ENCODE measurements at regions not wholly inside any gene's neighbourhood (a gene's known extent, or its start where the extent isn't known, plus 50 kb on each side); places are given as distances from the start of the nearest gene placed in this dataset.

DNA sequence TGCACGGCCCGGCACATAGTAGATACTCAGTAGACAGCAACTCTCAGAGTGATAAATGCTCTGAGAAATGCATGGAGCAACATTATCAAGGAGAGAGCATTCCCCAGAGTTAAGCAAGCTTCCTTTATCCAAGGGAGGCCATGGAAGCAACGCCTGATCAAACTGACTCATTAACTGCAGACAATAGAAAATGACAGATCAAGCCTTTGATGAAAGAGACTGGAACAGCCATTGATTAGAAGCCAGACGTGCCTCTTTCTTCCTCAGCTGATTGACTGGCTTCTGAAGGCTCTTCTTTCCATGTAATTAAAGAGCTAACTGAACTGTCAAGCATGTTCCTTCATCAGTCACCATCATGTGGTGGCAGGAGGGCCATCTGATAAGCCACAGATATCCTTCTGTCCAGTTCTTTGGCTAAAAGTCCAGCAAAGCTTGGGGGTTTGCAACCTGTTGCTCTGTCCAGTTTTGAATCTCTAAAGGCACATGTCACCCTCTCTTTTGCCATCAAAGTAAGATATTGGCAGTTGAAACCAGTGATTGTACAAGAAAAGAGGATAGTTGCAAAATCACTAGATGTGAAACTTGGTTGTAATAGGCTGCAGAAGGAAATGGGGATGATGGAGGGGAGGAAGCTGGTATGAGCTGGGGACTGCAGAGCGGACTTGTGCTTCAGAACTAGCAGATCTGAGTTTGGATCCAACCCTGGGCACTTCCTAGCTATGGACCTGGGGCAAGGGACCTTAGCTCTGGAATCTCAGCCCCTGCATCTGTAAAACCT lies 188.0 kb downstream of the HAPSTR1 start:
- TF ChIP-seq, protein P1, sequence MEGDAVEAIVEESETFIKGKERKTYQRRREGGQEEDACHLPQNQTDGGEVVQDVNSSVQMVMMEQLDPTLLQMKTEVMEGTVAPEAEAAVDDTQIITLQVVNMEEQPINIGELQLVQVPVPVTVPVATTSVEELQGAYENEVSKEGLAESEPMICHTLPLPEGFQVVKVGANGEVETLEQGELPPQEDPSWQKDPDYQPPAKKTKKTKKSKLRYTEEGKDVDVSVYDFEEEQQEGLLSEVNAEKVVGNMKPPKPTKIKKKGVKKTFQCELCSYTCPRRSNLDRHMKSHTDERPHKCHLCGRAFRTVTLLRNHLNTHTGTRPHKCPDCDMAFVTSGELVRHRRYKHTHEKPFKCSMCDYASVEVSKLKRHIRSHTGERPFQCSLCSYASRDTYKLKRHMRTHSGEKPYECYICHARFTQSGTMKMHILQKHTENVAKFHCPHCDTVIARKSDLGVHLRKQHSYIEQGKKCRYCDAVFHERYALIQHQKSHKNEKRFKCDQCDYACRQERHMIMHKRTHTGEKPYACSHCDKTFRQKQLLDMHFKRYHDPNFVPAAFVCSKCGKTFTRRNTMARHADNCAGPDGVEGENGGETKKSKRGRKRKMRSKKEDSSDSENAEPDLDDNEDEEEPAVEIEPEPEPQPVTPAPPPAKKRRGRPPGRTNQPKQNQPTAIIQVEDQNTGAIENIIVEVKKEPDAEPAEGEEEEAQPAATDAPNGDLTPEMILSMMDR (IDR thresholded peaks at IDR 0.05; ENCODE audit: low read depth, low read length, missing control alignments), result no peak
- no peak overlapping the region for H3K4me3 ChIP-seq (ENCODE audit: low read depth, low read length)

DNA sequence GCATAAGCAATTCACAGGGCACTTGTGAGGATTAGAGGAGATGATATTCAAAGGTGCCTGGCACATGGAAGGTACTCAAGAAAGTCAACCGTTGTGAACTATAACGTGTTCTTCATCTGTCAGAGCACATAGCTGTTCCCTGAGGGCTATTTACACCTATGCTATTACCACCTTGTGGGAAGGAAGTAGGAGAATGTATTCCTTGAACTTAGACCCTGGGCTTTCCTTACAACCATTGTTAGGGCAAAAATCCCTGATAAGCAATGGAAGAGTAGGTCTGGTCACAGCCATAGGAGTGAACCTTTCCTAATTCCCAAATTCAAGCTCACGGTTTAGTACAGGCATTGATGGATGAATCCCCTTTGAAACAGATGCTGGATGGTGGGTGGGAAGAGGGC lies 188.6 kb downstream of the HAPSTR1 start:
- H3K4me3 ChIP-seq (ENCODE audit: low read depth, low read length), result no peak overlapping the region
- TF ChIP-seq, protein P1 (IDR thresholded peaks at IDR 0.05; ENCODE audit: low read depth, low read length, missing control alignments), result no peak

More for the DNA sequence above, 188.0 kb downstream of the HAPSTR1 start:
- no peak for DNase-seq (ENCODE audit: low read depth)

DNA sequence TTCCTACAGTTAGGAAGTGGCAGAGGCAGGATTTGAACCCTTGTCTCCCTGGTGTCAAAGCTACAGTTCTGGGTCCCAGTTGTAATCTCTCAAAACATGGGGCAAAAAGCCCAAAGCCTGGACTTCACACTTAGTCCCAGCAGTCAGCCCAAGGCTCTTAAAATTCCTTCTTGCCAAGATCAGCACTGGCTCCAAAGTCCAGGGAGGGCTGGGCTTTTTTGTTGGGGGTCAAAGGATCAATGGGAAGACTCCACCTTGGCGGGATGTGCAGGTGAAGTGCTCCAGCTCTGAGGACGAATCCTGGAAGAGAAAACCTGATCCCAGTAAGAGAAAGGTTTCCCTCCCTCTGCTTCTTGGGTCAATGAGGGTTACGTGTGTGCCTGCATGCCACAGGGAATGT lies 195.5 kb downstream of the HAPSTR1 start:
- H3K4me3 ChIP-seq (ENCODE audit: low read depth, low read length), result no peak overlapping the region
- TF ChIP-seq, protein P1 (IDR thresholded peaks at IDR 0.05; ENCODE audit: low read depth, low read length, missing control alignments), result no peak
- no peak for DNase-seq (ENCODE audit: low read depth)

More for the DNA sequence above, 188.6 kb downstream of the HAPSTR1 start:
- no peak for DNase-seq (ENCODE audit: low read depth)

DNA sequence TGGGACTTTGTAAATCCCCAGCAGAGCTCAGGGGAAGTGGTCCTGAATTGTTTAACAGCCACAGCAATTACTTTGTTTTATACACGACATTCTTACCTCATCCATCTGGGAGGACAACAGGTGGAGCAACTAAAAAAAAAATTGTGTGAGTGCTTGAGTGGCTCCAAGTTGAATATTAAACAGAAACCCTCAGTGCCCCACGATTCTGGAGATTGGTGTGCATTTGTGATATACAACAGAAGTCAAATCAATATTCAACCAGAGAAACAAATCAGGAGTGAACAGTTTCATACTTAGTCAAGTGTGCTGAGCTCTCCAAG lies 204.8 kb downstream of the HAPSTR1 start:
- TF ChIP-seq, protein P1 (IDR thresholded peaks at IDR 0.05; ENCODE audit: low read depth, low read length, missing control alignments), result no peak

DNA sequence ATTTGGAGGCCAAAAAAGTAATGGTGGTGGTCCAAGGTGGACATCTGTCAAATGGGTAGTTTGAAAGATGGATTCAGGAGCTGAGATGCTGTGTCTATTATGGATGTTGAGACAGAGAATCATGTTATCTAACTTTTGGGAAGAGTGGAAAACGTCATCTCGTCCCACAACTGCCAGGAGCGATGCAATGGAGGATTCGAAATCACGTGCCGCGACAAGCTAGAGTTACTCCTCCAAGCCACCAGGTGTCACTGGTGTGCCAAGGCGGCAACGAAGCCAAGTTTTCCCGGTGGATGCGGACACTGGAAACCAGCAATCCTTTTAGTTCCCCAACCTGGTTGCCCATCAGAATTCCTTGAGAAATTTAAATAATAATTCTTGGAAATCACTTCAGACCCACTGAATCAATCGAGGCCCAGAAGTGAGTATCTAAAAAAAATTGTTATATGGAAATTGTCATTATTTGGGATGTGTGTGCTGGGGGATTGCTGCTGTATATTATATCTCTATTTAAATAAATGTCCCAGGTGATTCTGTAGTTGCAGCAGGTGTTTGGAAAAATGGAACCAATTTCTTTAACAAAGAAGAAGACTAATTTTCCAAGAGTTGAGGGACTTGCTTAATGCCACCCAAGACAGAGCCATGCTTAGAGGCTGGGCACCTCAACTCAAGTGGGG lies 206.1 kb downstream of the HAPSTR1 start:
- H3K4me3 ChIP-seq (ENCODE audit: low read depth, low read length), result no peak overlapping the region
- no peak for DNase-seq (ENCODE audit: low read depth)
- TF ChIP-seq, protein P1 (IDR thresholded peaks at IDR 0.05; ENCODE audit: low read depth, low read length, missing control alignments), result peak; percentile 58

More for the DNA sequence above, 204.8 kb downstream of the HAPSTR1 start:
- no peak for DNase-seq (ENCODE audit: low read depth)
- H3K4me3 ChIP-seq (ENCODE audit: low read depth, low read length), result no peak overlapping the region

DNA sequence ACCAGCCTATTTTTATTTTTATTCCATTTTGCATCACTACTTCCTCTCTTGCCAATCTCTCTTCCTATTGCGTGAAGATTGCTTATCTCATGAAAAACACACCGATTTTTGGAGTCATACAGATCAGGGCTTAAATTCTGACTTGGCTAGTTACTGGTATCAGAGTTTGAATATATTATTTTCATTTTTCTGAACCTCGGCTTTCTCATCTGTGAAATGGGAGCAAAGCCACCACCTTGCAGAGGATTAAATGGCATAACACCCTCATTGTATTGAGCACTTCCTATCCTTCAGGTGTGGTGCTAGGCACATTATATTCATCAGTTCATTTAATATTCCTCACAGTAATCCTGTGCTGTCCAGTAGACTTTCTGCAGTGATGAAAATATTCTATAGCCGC lies 208.8 kb downstream of the HAPSTR1 start:
- DNase-seq (ENCODE audit: low read depth), result no peak
- TF ChIP-seq, protein P1 (IDR thresholded peaks at IDR 0.05; ENCODE audit: low read depth, low read length, missing control alignments), result no peak

More for the DNA sequence above, 208.8 kb downstream of the HAPSTR1 start:
- no peak overlapping the region for H3K4me3 ChIP-seq (ENCODE audit: low read depth, low read length)

Data from GM12864 (cell line).